ENCODE measurements at regions not wholly inside any gene's neighbourhood (a gene's known extent, or its start where the extent isn't known, plus 50 kb on each side); places are given as distances from the start of the nearest gene placed in this dataset.

DNA sequence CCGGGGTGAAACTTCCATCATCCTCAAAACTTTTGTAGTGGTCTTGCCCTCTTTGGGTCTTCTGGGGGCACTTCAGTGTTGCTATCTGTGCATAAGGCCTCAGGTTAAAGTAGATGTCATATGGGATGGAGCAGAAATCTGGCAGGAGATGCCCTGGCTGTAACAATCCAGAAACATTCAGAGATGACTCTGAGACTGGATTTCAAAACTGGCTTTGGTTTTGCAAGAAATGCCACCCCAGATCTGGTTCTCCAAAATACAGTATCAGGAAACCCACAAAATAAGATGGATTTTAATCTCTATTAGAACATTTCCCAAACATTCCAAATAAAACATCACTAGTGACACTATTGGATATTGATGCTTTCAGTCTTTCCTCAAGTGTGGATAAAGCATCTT lies 191.5 kb downstream of the REEP3 start:
- Mint-ChIP-seq H3K36me3 (ENCODE audit: insufficient read depth, unreplicated experiment) (peaks cover 5% of the 10 kb centered on the region), H3K27me3 (ENCODE audit: insufficient read depth, unreplicated experiment) (no peaks in the 10 kb centered on the region), H3K9me3 (ENCODE audit: unreplicated experiment) (no peaks in the 10 kb centered on the region), H3K4me3 (ENCODE audit: unreplicated experiment) (no peak overlapping the region), H3K4me1 (ENCODE audit: low read depth, unreplicated experiment) (peaks cover 39% of the 10 kb centered on the region), H3K27ac (ENCODE audit: unreplicated experiment) (peak overlapping the region; percentile 33)
- TF ChIP-seq, protein P1, sequence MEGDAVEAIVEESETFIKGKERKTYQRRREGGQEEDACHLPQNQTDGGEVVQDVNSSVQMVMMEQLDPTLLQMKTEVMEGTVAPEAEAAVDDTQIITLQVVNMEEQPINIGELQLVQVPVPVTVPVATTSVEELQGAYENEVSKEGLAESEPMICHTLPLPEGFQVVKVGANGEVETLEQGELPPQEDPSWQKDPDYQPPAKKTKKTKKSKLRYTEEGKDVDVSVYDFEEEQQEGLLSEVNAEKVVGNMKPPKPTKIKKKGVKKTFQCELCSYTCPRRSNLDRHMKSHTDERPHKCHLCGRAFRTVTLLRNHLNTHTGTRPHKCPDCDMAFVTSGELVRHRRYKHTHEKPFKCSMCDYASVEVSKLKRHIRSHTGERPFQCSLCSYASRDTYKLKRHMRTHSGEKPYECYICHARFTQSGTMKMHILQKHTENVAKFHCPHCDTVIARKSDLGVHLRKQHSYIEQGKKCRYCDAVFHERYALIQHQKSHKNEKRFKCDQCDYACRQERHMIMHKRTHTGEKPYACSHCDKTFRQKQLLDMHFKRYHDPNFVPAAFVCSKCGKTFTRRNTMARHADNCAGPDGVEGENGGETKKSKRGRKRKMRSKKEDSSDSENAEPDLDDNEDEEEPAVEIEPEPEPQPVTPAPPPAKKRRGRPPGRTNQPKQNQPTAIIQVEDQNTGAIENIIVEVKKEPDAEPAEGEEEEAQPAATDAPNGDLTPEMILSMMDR (IDR thresholded peaks at IDR 0.05; ENCODE audit: insufficient read depth in 1 of 2, low read depth in 1 of 2, low read length in 1 of 2, severe bottlenecking in 1 of 2, unreplicated experiment in 1 of 2): no peak
- H3K9me3 ChIP-seq: no peaks in the 10 kb centered on the region
- POLR2A ChIA-PET: interaction anchor here (0.7 to 0.9 kb wide), 2 partner anchors 75 to 82 kb away, joined by 3 to 7 read pairs; no protein-coding TSS in a partner anchor
- BruUV-seq (replicated peaks): no TSS peak
- H3K4me3 ChIP-seq (ENCODE audit: low read depth, low read length): no peak overlapping the region
- CTCF ChIA-PET: interaction anchor here (0.5 kb wide), 1 partner anchor 114 kb away, joined by 3 read pairs; no protein-coding TSS in a partner anchor
- peaks cover 48% of the 10 kb centered on the region for H3K4me1 ChIP-seq
- H3K36me3 ChIP-seq (ENCODE audit: control insufficient read depth, insufficient read depth, low read length): no peaks in the 10 kb centered on the region
- intact Hi-C loops (cut with micrococcal nuclease; ENCODE audit: unreplicated experiment): loop anchor here (2.0 to 10.0 kb wide), 2 partner anchors 48 to 188 kb away; partner anchors contain the start of gene REEP3
- no peak for DNase-seq
- no peaks in the 10 kb centered on the region for H3K27me3 ChIP-seq (replicated peaks; ENCODE audit: control insufficient read depth, insufficient read depth, low read length)

DNA sequence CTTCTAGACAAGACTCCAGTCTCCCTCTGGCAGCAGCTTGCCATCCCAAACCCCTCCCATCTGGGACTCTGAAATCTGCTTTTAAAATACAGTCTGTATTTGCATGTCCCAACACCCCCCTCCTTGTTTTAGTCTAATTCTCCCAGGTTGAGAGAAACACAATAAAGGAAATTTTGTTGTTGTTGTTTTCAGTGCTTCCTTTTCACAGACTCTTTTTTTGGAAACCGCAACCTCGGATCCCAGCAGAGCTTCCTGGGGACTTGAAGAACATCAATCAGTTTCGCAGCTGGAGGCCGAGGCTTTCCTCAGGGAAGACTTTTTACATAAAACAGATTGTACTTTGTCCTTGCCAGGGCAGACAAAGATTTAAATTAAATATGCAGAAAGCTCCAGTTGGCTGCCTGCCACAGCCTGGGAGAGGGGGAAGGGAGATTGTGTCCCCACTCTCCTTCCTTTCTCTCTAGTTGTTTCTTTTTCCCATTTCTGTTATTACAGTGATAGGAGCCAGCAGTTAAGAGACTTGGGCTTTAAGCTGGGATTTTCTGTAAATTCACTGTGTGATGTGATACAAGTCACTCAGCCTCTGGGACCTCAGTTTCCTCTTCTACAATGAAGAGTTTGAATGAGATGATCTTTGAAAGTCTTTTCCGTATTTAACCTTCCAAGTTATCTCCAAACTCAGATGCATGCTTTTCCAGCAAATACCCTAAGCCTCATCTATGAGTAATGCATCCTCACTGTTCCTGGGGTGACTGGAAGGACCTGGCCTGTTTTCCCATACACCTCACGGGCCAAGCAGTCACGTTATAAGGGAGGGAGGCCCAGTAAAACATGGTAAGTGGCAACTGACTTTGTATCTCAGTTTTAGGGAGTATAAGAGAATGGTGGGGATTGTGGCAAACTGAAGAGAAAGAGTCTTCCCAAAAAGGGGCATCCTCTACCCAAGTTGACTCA lies 192.3 kb downstream of the REEP3 start:
- Histone ChIP-seq H3K4me3 (ENCODE audit: low read depth, low read length) (no peak overlapping the region), H3K27me3 (replicated peaks; ENCODE audit: control insufficient read depth, insufficient read depth, low read length) (no peaks in the 10 kb centered on the region), H3K9me3 (no peaks in the 10 kb centered on the region), H3K4me1 (peaks cover 48% of the 10 kb centered on the region), H3K36me3 (ENCODE audit: control insufficient read depth, insufficient read depth, low read length) (no peaks in the 10 kb centered on the region)
- TF ChIP-seq, protein P1 (IDR thresholded peaks at IDR 0.05; ENCODE audit: insufficient read depth in 1 of 2, low read depth in 1 of 2, low read length in 1 of 2, severe bottlenecking in 1 of 2, unreplicated experiment in 1 of 2): no peak
- peak overlapping the region; percentile 33 for H3K27ac Mint-ChIP-seq (ENCODE audit: unreplicated experiment)
- DNase-seq: no peak
- intact Hi-C loops (cut with micrococcal nuclease; ENCODE audit: unreplicated experiment): loop anchor here (2.0 to 10.0 kb wide), 2 partner anchors 49 to 189 kb away; partner anchors contain the start of gene REEP3
- ChIA-PET CTCF (interaction anchor here (0.5 kb wide), 2 partner anchors 115 to 896 kb away, joined by 3 read pairs; no protein-coding TSS in a partner anchor), POLR2A (interaction anchor here (0.9 kb wide), 1 partner anchor 83 kb away, joined by 7 read pairs; no protein-coding TSS in a partner anchor)
- no peaks in the 10 kb centered on the region for H3K27me3 Mint-ChIP-seq (ENCODE audit: insufficient read depth, unreplicated experiment)
- peaks cover 39% of the 10 kb centered on the region for H3K4me1 Mint-ChIP-seq (ENCODE audit: low read depth, unreplicated experiment)
- H3K9me3 Mint-ChIP-seq (ENCODE audit: unreplicated experiment): no peaks in the 10 kb centered on the region
- no TSS peak for BruUV-seq (replicated peaks)
- peaks cover 5% of the 10 kb centered on the region for H3K36me3 Mint-ChIP-seq (ENCODE audit: insufficient read depth, unreplicated experiment)
- no peak overlapping the region for H3K4me3 Mint-ChIP-seq (ENCODE audit: unreplicated experiment)

DNA sequence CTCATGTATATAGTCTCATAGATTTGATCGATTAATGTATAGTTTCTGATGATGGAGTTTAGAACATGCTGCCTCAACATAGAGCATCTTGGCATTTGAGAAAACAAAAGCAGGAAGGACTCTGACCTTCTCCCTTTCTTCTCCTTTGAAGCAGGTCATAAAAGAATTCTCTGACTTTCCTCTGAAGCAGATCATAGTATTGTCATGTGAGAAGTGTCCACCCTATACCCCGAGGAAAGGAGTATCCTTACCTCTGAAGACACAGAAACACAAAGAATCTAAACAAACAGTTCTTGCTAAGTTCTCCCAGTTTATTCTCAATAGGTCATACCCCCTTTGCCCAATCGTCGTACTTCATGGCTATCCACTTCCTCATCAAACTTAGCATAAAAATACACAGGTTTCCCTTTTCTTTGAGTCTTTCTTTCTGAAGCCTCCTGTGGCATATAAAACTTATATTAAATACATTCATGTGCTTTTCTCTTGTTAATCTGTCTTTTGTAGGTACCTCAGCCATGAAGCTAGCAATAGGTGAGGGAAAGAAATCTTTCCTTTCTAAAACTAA lies 194.9 kb downstream of the REEP3 start:
- Mint-ChIP-seq H3K4me1 (ENCODE audit: low read depth, unreplicated experiment) (peaks cover 49% of the 10 kb centered on the region), H3K4me3 (ENCODE audit: unreplicated experiment) (no peak overlapping the region), H3K27me3 (ENCODE audit: insufficient read depth, unreplicated experiment) (no peaks in the 10 kb centered on the region), H3K27ac (ENCODE audit: unreplicated experiment) (no peak overlapping the region), H3K36me3 (ENCODE audit: insufficient read depth, unreplicated experiment) (peaks cover 5% of the 10 kb centered on the region), H3K9me3 (ENCODE audit: unreplicated experiment) (no peaks in the 10 kb centered on the region)
- no TSS peak for BruUV-seq (replicated peaks)
- Histone ChIP-seq H3K9me3 (no peaks in the 10 kb centered on the region), H3K4me1 (peaks cover 59% of the 10 kb centered on the region), H3K4me3 (ENCODE audit: low read depth, low read length) (no peak overlapping the region), H3K27me3 (replicated peaks; ENCODE audit: control insufficient read depth, insufficient read depth, low read length) (no peaks in the 10 kb centered on the region), H3K36me3 (ENCODE audit: control insufficient read depth, insufficient read depth, low read length) (no peaks in the 10 kb centered on the region)
- no peak for DNase-seq
- CTCF ChIA-PET: interaction anchor here (0.9 kb wide), 2 partner anchors 52 to 86 kb away, joined by 3 to 4 read pairs; no protein-coding TSS in a partner anchor
- POLR2A ChIA-PET: interaction anchor here (0.6 kb wide), 1 partner anchor 191 kb away, joined by 5 read pairs; no protein-coding TSS in a partner anchor
- TF ChIP-seq, protein P1 (IDR thresholded peaks at IDR 0.05; ENCODE audit: insufficient read depth in 1 of 2, low read depth in 1 of 2, low read length in 1 of 2, severe bottlenecking in 1 of 2, unreplicated experiment in 1 of 2): no peak
- intact Hi-C loops (cut with micrococcal nuclease; ENCODE audit: unreplicated experiment): loop anchor here (10.0 kb wide), 1 partner anchor 191 kb away; the partner anchor contains the start of gene REEP3

Data from Caco-2 (cell line).